ENCODE measurements at regions not wholly inside any gene's neighbourhood (a gene's known extent, or its start where the extent isn't known, plus 50 kb on each side); places are given as distances from the start of the nearest gene placed in this dataset.

DNA sequence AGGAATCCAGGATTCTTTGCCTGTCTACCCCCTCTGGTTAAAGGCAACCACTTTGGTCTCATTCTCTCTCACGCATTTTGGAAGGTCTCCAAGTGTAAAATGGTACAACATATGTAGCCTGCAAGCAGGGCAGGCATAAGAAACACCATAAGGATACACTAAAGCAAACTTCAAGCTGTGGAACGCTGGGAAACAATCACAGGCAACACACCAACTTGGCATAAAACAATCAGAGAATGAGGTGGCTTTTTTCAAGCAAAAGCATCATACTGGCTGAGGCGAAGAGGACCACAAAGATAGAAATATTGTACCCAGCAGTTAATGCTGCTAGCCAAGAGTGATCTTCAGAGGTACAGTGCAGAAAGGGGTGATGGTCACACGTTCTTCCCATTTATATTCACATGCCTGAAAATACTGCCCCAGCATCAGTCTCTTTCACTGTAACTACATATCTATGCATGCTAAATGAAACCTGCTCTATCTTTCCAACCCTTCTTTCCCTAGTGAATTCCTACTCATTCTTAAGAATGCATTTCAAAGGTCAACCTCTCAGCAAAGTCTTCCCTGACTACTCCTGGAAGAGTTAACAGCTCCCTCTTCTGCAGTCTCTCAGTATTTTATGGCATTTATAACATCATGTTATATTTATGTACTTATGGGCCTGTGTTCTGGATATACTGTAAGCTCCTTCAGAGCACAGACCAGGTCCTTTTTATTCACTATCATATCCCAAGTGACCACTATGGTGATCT lies 71.9 kb upstream of the GALNT5 start:
- no peaks in the 10 kb centered on the region for H3K4me1 ChIP-seq (ENCODE audit: control insufficient read depth, insufficient read depth, low read length)
- SMC1A ChIA-PET (ENCODE audit: uncharacterized antibody, unreplicated experiment), result no interaction called here
- TF ChIP-seq ZNF217 (IDR thresholded peaks at IDR 0.05) (no peak), GABPA (IDR thresholded peaks at IDR 0.05; ENCODE audit: low read depth) (no peak), KLF5 (IDR thresholded peaks at IDR 0.05; ENCODE audit: partially characterized antibody) (no peak), NFXL1 (IDR thresholded peaks at IDR 0.05; ENCODE audit: borderline replicate concordance) (no peak), NFYB (IDR thresholded peaks at IDR 0.05; ENCODE audit: insufficient read depth, low read depth, low read length) (no peak)
- TF ChIP-seq, protein P1, sequence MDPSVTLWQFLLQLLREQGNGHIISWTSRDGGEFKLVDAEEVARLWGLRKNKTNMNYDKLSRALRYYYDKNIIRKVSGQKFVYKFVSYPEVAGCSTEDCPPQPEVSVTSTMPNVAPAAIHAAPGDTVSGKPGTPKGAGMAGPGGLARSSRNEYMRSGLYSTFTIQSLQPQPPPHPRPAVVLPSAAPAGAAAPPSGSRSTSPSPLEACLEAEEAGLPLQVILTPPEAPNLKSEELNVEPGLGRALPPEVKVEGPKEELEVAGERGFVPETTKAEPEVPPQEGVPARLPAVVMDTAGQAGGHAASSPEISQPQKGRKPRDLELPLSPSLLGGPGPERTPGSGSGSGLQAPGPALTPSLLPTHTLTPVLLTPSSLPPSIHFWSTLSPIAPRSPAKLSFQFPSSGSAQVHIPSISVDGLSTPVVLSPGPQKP (IDR thresholded peaks at IDR 0.05; ENCODE audit: low read depth, low read length), result no peak
- BruUV-seq (replicated peaks), result no TSS peak
- H3K27ac ChIP-seq (ENCODE audit: control insufficient read depth, insufficient read depth), result no peak overlapping the region
- FAIRE-seq (no peak), DNase-seq (ENCODE audit: low read depth, low spot score) (no peak), ATAC-seq (no peak)
- POLR2A ChIA-PET, result interaction anchor here (0.6 kb wide), 1 partner anchor 696 kb away, joined by 4 read pairs; no protein-coding TSS in a partner anchor
- no peak overlapping the region for H3K4me2 ChIP-seq (ENCODE audit: control insufficient read depth, insufficient read depth)
- H3K9ac ChIP-seq (ENCODE audit: control insufficient read depth, insufficient read depth, low read length), result no peak overlapping the region
- CTCF ChIA-PET, result interaction anchor here (1.2 kb wide), 1 partner anchor 109 kb away, joined by 3 read pairs; no protein-coding TSS in a partner anchor
- in situ Hi-C loops (cut with MboI) (no loop called here), intact Hi-C loops (cut with micrococcal nuclease; ENCODE audit: unreplicated experiment) (no loop called here)
- H2AFZ ChIP-seq (ENCODE audit: control insufficient read depth, low read depth, low read length), result no peak overlapping the region
- H4K20me1 ChIP-seq (ENCODE audit: control insufficient read depth, insufficient read depth), result no peaks in the 10 kb centered on the region
- no peaks in the 10 kb centered on the region for H3K9me3 ChIP-seq (replicated peaks; ENCODE audit: control insufficient read depth, insufficient read depth, low read length)
- peaks cover 0 to 3% of the 10 kb centered on the region in 2 experiments; a peak in 1 of 4 replicates for H3K27me3 ChIP-seq (replicated peaks in 1 of 2; ENCODE audit: control insufficient read depth in 2 of 2, insufficient read depth in 2 of 2, low read length in 1 of 2)
- H3K4me3 ChIP-seq, result no peak overlapping the region
- H3K79me2 ChIP-seq (ENCODE audit: control insufficient read depth, insufficient read depth, low read length), result no peaks in the 10 kb centered on the region
- H3K36me3 ChIP-seq (ENCODE audit: control insufficient read depth in 2 of 2, insufficient read depth in 2 of 2, low read length in 1 of 2), result no peaks in the 10 kb centered on the region
- RAD21 ChIA-PET (ENCODE audit: unreplicated experiment), result no interaction called here
- 10% methylated on average over 4 of the region's 4 CpGs for WGBS (ENCODE audit: insufficient coverage, insufficient replicate concordance, low lambda C conversion rate, missing lambda C conversion rate)
